ENCODE measurements at regions not wholly inside any gene's neighbourhood (a gene's known extent, or its start where the extent isn't known, plus 50 kb on each side); places are given as distances from the start of the nearest gene placed in this dataset.

- no TSS peak for BruUV-seq (replicated peaks)
- H3K4me2 ChIP-seq (ENCODE audit: insufficient read depth, low read length), result no peak overlapping the region
- H3K4me1 ChIP-seq (replicated peaks in 1 of 2; ENCODE audit: control insufficient read depth in 2 of 2, insufficient read depth in 2 of 2, low read length in 2 of 2), result no peaks in the 10 kb centered on the region
- WGBS (ENCODE audit: insufficient coverage, low coverage, missing lambda C conversion rate), result 1% methylated on average over 7 of the region's 7 CpGs
- H3K27me3 ChIP-seq (ENCODE audit: control insufficient read depth in 2 of 2, insufficient read depth in 2 of 2, low read length in 2 of 2), result peaks cover 0 to 20% of the 10 kb centered on the region in 2 experiments; a peak in 2 of 5 replicates
- no peak overlapping the region for H3K9ac ChIP-seq (ENCODE audit: insufficient read depth in 1 of 2, low read depth in 2 of 2, low read length in 2 of 2)
- H3K36me3 ChIP-seq (ENCODE audit: control insufficient read depth, insufficient read depth, low read length), result no peaks in the 10 kb centered on the region
- no peaks in the 10 kb centered on the region for H4K20me1 ChIP-seq (replicated peaks; ENCODE audit: control insufficient read depth, insufficient read depth, low read length)
- ATAC-seq, result no peak
- no peaks in the 10 kb centered on the region for H3K79me2 ChIP-seq (ENCODE audit: control insufficient read depth, insufficient read depth, low read length)
- H3K4me3 ChIP-seq, result no peak overlapping the region
- ChIA-PET POLR2A (no interaction called here), CTCF (ENCODE audit: low intra/inter-chr PET ratio) (no interaction called here)
- TF ChIP-seq ZC3H4 (CRISPR knock-in tag; IDR thresholded peaks at IDR 0.05; ENCODE audit: borderline replicate concordance) (no peak), E2F8 (IDR thresholded peaks at IDR 0.05; ENCODE audit: low read depth, partially characterized antibody) (no peak)
- no peak overlapping the region for H3K27ac ChIP-seq (ENCODE audit: extremely low read depth, low read depth, low read length)
- intact Hi-C loops (cut with micrococcal nuclease), result no loop called here
- in situ Hi-C loops (cut with MboI), result no loop called here
- no peak for DNase-seq (ENCODE audit: extremely low read depth in 1 of 4, low spot score in 3 of 4)
- H2AFZ ChIP-seq (ENCODE audit: low read depth, low read length), result no peak overlapping the region
- no peak for FAIRE-seq
- H3K9me3 ChIP-seq (replicated peaks; ENCODE audit: control insufficient read depth, insufficient read depth, low read depth, low read length), result no peaks in the 10 kb centered on the region
- H3K9me1 ChIP-seq (ENCODE audit: control insufficient read depth, insufficient read depth, low read length), result no peaks in the 10 kb centered on the region
Measured at GRCh38 chr2:2879781-2880180, 497.8 kb downstream of the EIPR1 start.

- intact Hi-C loops (cut with micrococcal nuclease), result no loop called here
- Histone ChIP-seq H4K20me1 (replicated peaks; ENCODE audit: control insufficient read depth, insufficient read depth, low read length) (no peaks in the 10 kb centered on the region), H3K27me3 (ENCODE audit: control insufficient read depth in 2 of 2, insufficient read depth in 2 of 2, low read length in 2 of 2) (peaks cover 0 to 20% of the 10 kb centered on the region in 2 experiments; a peak in 3 of 5 replicates), H3K9me3 (replicated peaks; ENCODE audit: control insufficient read depth, insufficient read depth, low read depth, low read length) (no peaks in the 10 kb centered on the region), H3K9me1 (ENCODE audit: control insufficient read depth, insufficient read depth, low read length) (no peaks in the 10 kb centered on the region), H3K27ac (ENCODE audit: extremely low read depth, low read depth, low read length) (no peak overlapping the region), H3K36me3 (ENCODE audit: control insufficient read depth, insufficient read depth, low read length) (no peaks in the 10 kb centered on the region), H3K79me2 (ENCODE audit: control insufficient read depth, insufficient read depth, low read length) (no peaks in the 10 kb centered on the region), H3K9ac (ENCODE audit: insufficient read depth in 1 of 2, low read depth in 2 of 2, low read length in 2 of 2) (no peak overlapping the region), H2AFZ (ENCODE audit: low read depth, low read length) (no peak overlapping the region), H3K4me1 (replicated peaks in 1 of 2; ENCODE audit: control insufficient read depth in 2 of 2, insufficient read depth in 2 of 2, low read length in 2 of 2) (no peaks in the 10 kb centered on the region), H3K4me2 (ENCODE audit: insufficient read depth, low read length) (no peak overlapping the region), H3K4me3 (no peak overlapping the region)
- no TSS peak for BruUV-seq (replicated peaks)
- no peak for DNase-seq (ENCODE audit: extremely low read depth in 1 of 4, low spot score in 3 of 4)
- in situ Hi-C loops (cut with MboI), result no loop called here
- CTCF ChIA-PET (ENCODE audit: low intra/inter-chr PET ratio), result no interaction called here
- no peak for ATAC-seq
- no peak for FAIRE-seq
- POLR2A ChIA-PET, result interaction anchor here (0.8 kb wide), 1 partner anchor 17 kb away, joined by 3 read pairs; no protein-coding TSS in a partner anchor
- TF ChIP-seq NR2C1 (IDR thresholded peaks at IDR 0.05) (no peak), NR2C1 (tag; IDR thresholded peaks at IDR 0.05) (no peak), SOX6 (IDR thresholded peaks at IDR 0.05) (no peak), MNT (conservative IDR thresholded peaks at IDR 0.05) (no peak), ESRRA (IDR thresholded peaks at IDR 0.05; ENCODE audit: borderline replicate concordance, low read depth) (no peak), ZNF253 (CRISPR knock-in tag; conservative IDR thresholded peaks at IDR 0.05) (no peak), ZNF277 (CRISPR knock-in tag; IDR thresholded peaks at IDR 0.05; ENCODE audit: borderline replicate concordance) (no peak), SPI1 (IDR thresholded peaks at IDR 0.05; ENCODE audit: borderline replicate concordance, low read depth, low read length) (no peak), STAG1 (CRISPR knock-in tag; IDR thresholded peaks at IDR 0.05; ENCODE audit: borderline replicate concordance) (no peak), NFE2 (IDR thresholded peaks at IDR 0.05; ENCODE audit: low read depth) (no peak)
Measured at GRCh38 chr2:2879071-2879470, 498.5 kb downstream of the EIPR1 start.

Measured in K562 (cell line).